SK-N-SH (cell line): ENCODE measurements at regions not wholly inside any gene's neighbourhood (a gene's known extent, or its start where the extent isn't known, plus 50 kb on each side); places are given as distances from the start of the nearest gene placed in this dataset.

Experiments
- CTCF ChIA-PET: fragments of 300-600, 350-600 bp; formaldehyde crosslinking; extraction: SDS; loops from one replicate; lab custom pipeline; 2021; lab: Yijun Ruan, JAX
- POLR2A ChIA-PET: fragments of 350-600 bp; sonication (Branson Sonifier 250); formaldehyde crosslinking; extraction: SDS; loops from one replicate; lab custom pipeline; 2020; ENCODE audit warnings: antibody characterized with exemption, inconsistent platforms; lab: Yijun Ruan, JAX
- DNase-seq: peaks from one replicate; pipeline ENCODE4 v3.0.0; 2012
- H2AFZ ChIP-seq: fragments of 200-600 bp; sonication (generic); 2 replicates; pipeline ENCODE4 v1.8.1; 2016; ENCODE audit warnings: antibody characterized with exemption, mild to moderate bottlenecking, low read depth
- H3F3A ChIP-seq: fragments of 200-600 bp; sonication (generic); replicated peaks from 2 replicates; pipeline ENCODE3; 2016; ENCODE audit warnings: antibody characterized with exemption, mild to moderate bottlenecking; ENCODE audit not compliant: insufficient read depth
- H3K27ac ChIP-seq, 2 experiments: fragments of 200-500 bp in 1 of 2; fragments of 200-600 bp in 1 of 2; sonication (Bioruptor generic) in 1 of 2; sonication (generic), shearing (Covaris generic) in 1 of 2; 2 replicates each; pipeline versions ENCODE4 v1.5.1 to v1.6.1; 2014 to 2016; ENCODE audit warnings: low read depth in 2 of 2, inconsistent platforms in 1 of 2, low read length in 1 of 2, mild to moderate bottlenecking in 1 of 2, mixed read lengths in 1 of 2
- H3K27me3 ChIP-seq: fragments of 200-600 bp; sonication (generic), shearing (Covaris generic); 2 replicates; pipeline ENCODE4 v1.6.1; 2016; ENCODE audit warnings: mixed run types; ENCODE audit not compliant: insufficient read depth
- H3K36me3 ChIP-seq, 2 experiments: fragments of 200-500 bp in 1 of 2; fragments of 200-600 bp in 1 of 2; sonication (Bioruptor generic) in 1 of 2; sonication (generic) in 1 of 2; replicated peaks in 1 of 2; 2 replicates each; pipeline versions ENCODE3 to v1.5.1; 2014 to 2016; ENCODE audit warnings: low read length in 1 of 2, mild to moderate bottlenecking in 1 of 2; ENCODE audit not compliant: insufficient read depth in 2 of 2, control insufficient read depth in 1 of 2
- H3K4me1 ChIP-seq, 2 experiments: fragments of 200-500 bp in 1 of 2; fragments of 200-600 bp in 1 of 2; sonication (Bioruptor generic) in 1 of 2; sonication (generic), shearing (Covaris generic) in 1 of 2; 2 replicates each; pipeline versions ENCODE4 v1.5.1 to v1.6.1; 2014 to 2016; ENCODE audit warnings: low read depth in 1 of 2, low read length in 1 of 2, mixed run types in 1 of 2; ENCODE audit not compliant: insufficient read depth in 2 of 2, control insufficient read depth in 1 of 2
- H3K4me2 ChIP-seq: fragments of 200-600 bp; sonication (generic), shearing (Covaris generic); 2 replicates; pipeline ENCODE4 v1.6.1; 2017; ENCODE audit warnings: mixed run types
- H3K4me3 ChIP-seq, 2 experiments: fragments of 200-500 bp in 1 of 2; fragments of 200-600 bp in 1 of 2; sonication (Bioruptor generic) in 1 of 2; sonication (generic), shearing (Covaris generic) in 1 of 2; 2 replicates each; pipeline versions ENCODE4 v1.5.1 to v1.8.1; 2014 to 2016; ENCODE audit warnings: low read depth in 2 of 2, inconsistent platforms in 1 of 2, low read length in 1 of 2, mild to moderate bottlenecking in 1 of 2, mixed read lengths in 1 of 2, moderate library complexity in 1 of 2
- H3K79me2 ChIP-seq: fragments of 200-600 bp; sonication (generic); 2 replicates; pipeline ENCODE4 v1.8.1; 2017; ENCODE audit warnings: mild to moderate bottlenecking; ENCODE audit not compliant: insufficient read depth
- H3K9ac ChIP-seq: fragments of 200-600 bp; sonication (generic); 2 replicates; pipeline ENCODE4 v1.6.1; 2017; ENCODE audit warnings: mixed run types
- H3K9me2 ChIP-seq: fragments of 200-600 bp; sonication (generic); 2 replicates; pipeline ENCODE4 v1.6.1; 2017; ENCODE audit warnings: mixed run types
- H3K9me3 ChIP-seq: fragments of 200-600 bp; sonication (generic); 2 replicates; pipeline ENCODE4 v1.6.1; 2017; ENCODE audit warnings: mixed run types, mild to moderate bottlenecking, moderate library complexity
- H4K20me1 ChIP-seq: fragments of 200-600 bp; sonication (generic); 2 replicates; pipeline ENCODE4 v1.6.1; 2017; ENCODE audit warnings: mild to moderate bottlenecking, mixed run types; ENCODE audit not compliant: insufficient read depth
- CTCF ChIP-seq: fragments of 200-600 bp; sonication (generic); IDR thresholded peaks from 2 replicates; pipeline ENCODE4 v1.6.1; 2017; ENCODE audit warnings: antibody characterized with exemption, mild to moderate bottlenecking, moderate library complexity
- ELF1 ChIP-seq: IDR thresholded peaks from 2 replicates; pipeline ENCODE4 v1.4.0; 2012
- EP300 ChIP-seq, 2 experiments: IDR thresholded peaks; 2 replicates each; pipeline versions ENCODE4 v1.4.0 to v1.6.1; 2012; ENCODE audit warnings: borderline replicate concordance in 1 of 2, low read depth in 1 of 2, low read length in 1 of 2
- EZH2phosphoT487 ChIP-seq: fragments of 200-600 bp; sonication (generic); IDR thresholded peaks from 2 replicates; pipeline ENCODE4 v1.6.1; 2017; ENCODE audit warnings: low read depth, mixed run types, mild to moderate bottlenecking, antibody characterized with exemption, moderate library complexity, borderline replicate concordance
- FOSL2 ChIP-seq: IDR thresholded peaks from 2 replicates; pipeline ENCODE4 v1.4.0; 2012; ENCODE audit warnings: low read depth, mild to moderate bottlenecking, moderate library complexity, borderline replicate concordance
- FOXJ3 ChIP-seq: sonication (generic); formaldehyde crosslinking; IDR thresholded peaks from 2 replicates; pipeline ENCODE4 v1.5.1; 2020; ENCODE audit warnings: mild to moderate bottlenecking, missing genetic modification reagents
- GABPA ChIP-seq: IDR thresholded peaks from 2 replicates; pipeline ENCODE4 v1.4.0; 2012; ENCODE audit warnings: low read depth, mild to moderate bottlenecking
- JUND ChIP-seq: IDR thresholded peaks from 2 replicates; pipeline ENCODE4 v1.4.0; 2012
- MEF2A ChIP-seq: IDR thresholded peaks from 2 replicates; pipeline ENCODE4 v1.4.0; 2012; ENCODE audit warnings: low read depth, borderline replicate concordance
- POLR2AphosphoS5 ChIP-seq: IDR thresholded peaks from 2 replicates; pipeline ENCODE4 v1.6.1; 2012; ENCODE audit warnings: low read depth, low read length
- RAD21 ChIP-seq: IDR thresholded peaks from 2 replicates; pipeline ENCODE4 v1.6.1; 2012; ENCODE audit warnings: mild to moderate bottlenecking, low read length
- TAF1 ChIP-seq: IDR thresholded peaks from 2 replicates; pipeline ENCODE4 v1.6.1; 2012; ENCODE audit warnings: low read depth, mild to moderate bottlenecking, low read length, moderate library complexity, borderline replicate concordance
- TCF12 ChIP-seq: IDR thresholded peaks from 2 replicates; pipeline ENCODE4 v1.4.0; 2012
- WGBS: methylation state at CpG from one replicate; pipeline ENCODE4 v1.1.6; 2017; ENCODE audit warnings: low lambda C conversion rate; 5-methylcytosine and 5-hydroxymethylcytosine counted together
- TF ChIP-seq, protein P1 (sequence below): fragments of 150-350 bp; IDR thresholded peaks from 2 replicates; pipeline ENCODE4 v1.6.1; 2017; ENCODE audit warnings: antibody characterized with exemption, low read length, low read depth, borderline replicate concordance
- TF ChIP-seq, protein P2 (sequence below): IDR thresholded peaks from 2 replicates; pipeline ENCODE4 v1.4.0; 2012; ENCODE audit warnings: low read depth, borderline replicate concordance
- TF ChIP-seq, protein P3 (sequence below): IDR thresholded peaks from 2 replicates; pipeline ENCODE4 v1.4.0; 2012; ENCODE audit warnings: low read depth

DNA sequence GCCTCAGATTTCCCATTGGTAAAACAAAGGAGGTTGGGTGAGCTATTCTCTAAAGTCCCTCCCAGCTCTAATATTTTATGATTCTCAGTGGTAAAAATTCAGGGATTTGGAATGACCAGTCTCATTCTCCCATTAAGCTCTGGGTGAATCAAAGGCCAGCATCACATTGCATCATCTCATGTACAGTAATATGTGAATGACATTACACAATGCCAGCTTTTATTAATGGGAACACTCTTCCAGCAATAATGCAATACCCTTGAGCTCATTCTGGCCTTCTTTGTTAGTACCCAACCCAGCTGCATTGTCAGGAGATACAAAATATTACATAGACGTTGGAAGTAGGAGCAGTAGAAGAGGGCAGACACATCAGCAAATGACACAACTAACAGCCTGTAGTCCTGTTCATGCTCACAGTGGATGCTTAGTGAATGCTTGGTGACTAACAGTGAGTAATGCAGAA is 100.0 kb upstream of the EGR2 start:
- Histone ChIP-seq H4K20me1 (no peaks in the 10 kb centered on the region), H3K9me3 (no peaks in the 10 kb centered on the region), H3K27me3 (no peaks in the 10 kb centered on the region), H3K36me3 (no peaks in the 10 kb centered on the region), H3K79me2 (no peaks in the 10 kb centered on the region), H3K4me1 (no peaks in the 10 kb centered on the region; a peak in 1 of 4 replicates), H3K27ac (0 out of 4 replicates have a peak overlapping the region, but pooled peaks of 1 of the 2 experiments have one; percentile 4), H3F3A (no peaks in the 10 kb centered on the region)
- POLR2A ChIA-PET: no interaction called here
- CTCF ChIA-PET: interaction anchor here (1.0 kb wide), 1 partner anchor 10 kb away, joined by 3 read pairs; no protein-coding TSS in a partner anchor
- no peak for DNase-seq
- WGBS: 18% methylated on average over 1 of the region's 1 CpG
- TF ChIP-seq JUND: no peak
- TF ChIP-seq FOSL2: no peak
- no peak for TF ChIP-seq RAD21
- TF ChIP-seq GABPA: no peak
- TF ChIP-seq POLR2AphosphoS5: no peak
- TF ChIP-seq EP300 (IDR thresholded peaks at IDR 0.05; ENCODE audit: borderline replicate concordance in 1 of 2, low read depth in 1 of 2, low read length in 1 of 2): no peak
- TF ChIP-seq, protein P1, sequence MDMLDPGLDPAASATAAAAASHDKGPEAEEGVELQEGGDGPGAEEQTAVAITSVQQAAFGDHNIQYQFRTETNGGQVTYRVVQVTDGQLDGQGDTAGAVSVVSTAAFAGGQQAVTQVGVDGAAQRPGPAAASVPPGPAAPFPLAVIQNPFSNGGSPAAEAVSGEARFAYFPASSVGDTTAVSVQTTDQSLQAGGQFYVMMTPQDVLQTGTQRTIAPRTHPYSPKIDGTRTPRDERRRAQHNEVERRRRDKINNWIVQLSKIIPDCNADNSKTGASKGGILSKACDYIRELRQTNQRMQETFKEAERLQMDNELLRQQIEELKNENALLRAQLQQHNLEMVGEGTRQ: no peak
- TF ChIP-seq TCF12: no peak
- no peak for TF ChIP-seq FOXJ3 (CRISPR knock-in tag)
- no peak for TF ChIP-seq EZH2phosphoT487
- no peak for TF ChIP-seq CTCF
- no peak for TF ChIP-seq MEF2A
- TF ChIP-seq, protein P2, sequence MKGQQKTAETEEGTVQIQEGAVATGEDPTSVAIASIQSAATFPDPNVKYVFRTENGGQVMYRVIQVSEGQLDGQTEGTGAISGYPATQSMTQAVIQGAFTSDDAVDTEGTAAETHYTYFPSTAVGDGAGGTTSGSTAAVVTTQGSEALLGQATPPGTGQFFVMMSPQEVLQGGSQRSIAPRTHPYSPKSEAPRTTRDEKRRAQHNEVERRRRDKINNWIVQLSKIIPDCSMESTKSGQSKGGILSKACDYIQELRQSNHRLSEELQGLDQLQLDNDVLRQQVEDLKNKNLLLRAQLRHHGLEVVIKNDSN: no peak
- TF ChIP-seq, all 33 proteins: peak for 0
- H3K4me2 ChIP-seq: no peak overlapping the region
- no peak overlapping the region for H3K4me3 ChIP-seq
- no peak overlapping the region for H3K9ac ChIP-seq
- H2AFZ ChIP-seq: no peak overlapping the region
- H3K9me2 ChIP-seq: no peaks in the 10 kb centered on the region

DNA sequence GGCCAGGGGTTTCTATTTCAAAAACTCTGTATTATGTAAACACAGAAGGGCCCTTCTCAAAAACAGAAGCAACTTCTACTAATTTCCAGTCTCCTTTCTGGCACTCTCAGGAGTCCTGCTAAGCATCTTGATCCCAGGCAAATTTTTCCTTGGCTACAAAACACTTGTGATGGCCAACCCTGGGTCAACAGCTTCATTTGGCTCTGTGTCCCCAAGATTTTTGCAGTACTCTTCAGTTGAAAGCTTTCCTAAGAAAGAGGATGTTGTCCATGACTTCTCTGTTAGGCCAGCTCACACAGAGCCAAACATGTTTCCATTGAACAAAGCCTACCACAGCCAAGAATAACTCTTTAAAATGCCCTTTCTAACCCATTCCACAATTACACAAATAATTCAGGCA is 99.0 kb upstream of the EGR2 start:
- Histone ChIP-seq H3K9me2 (no peaks in the 10 kb centered on the region), H3K9me3 (no peaks in the 10 kb centered on the region), H3K27me3 (no peaks in the 10 kb centered on the region), H3K79me2 (no peaks in the 10 kb centered on the region), H3F3A (no peaks in the 10 kb centered on the region), H3K36me3 (no peaks in the 10 kb centered on the region), H3K27ac (no peak overlapping the region), H3K4me2 (no peak overlapping the region), H4K20me1 (no peaks in the 10 kb centered on the region), H3K9ac (no peak overlapping the region), H3K4me1 (no peaks in the 10 kb centered on the region; a peak in 1 of 4 replicates), H2AFZ (no peak overlapping the region), H3K4me3 (no peak overlapping the region)
- no peak for DNase-seq
- TF ChIP-seq EZH2phosphoT487 (no peak), TAF1 (no peak), CTCF (no peak), ELF1 (no peak)
- TF ChIP-seq, protein P3, sequence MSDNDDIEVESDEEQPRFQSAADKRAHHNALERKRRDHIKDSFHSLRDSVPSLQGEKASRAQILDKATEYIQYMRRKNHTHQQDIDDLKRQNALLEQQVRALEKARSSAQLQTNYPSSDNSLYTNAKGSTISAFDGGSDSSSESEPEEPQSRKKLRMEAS: no peak
- TF ChIP-seq, protein P1: no peak
- POLR2A ChIA-PET: no interaction called here
- CTCF ChIA-PET: no interaction called here
